ENCODE measurements at regions not wholly inside any gene's neighbourhood (a gene's known extent, or its start where the extent isn't known, plus 50 kb on each side); places are given as distances from the start of the nearest gene placed in this dataset.
"Not testable (repeated sequence)": the region's sequence is repeated elsewhere in the genome, so short reads cannot be mapped to it uniquely, and the experiment has no call there.

- DNase-seq (ENCODE audit: low spot score) = no peak
Observed at GRCh38 chr10:124242791-124243190, 149.4 kb upstream of the CHST15 start.

- no peak for DNase-seq (ENCODE audit: low spot score)
Observed at GRCh38 chr10:124242365-124242764, 149.0 kb upstream of the CHST15 start.

- DNase-seq (ENCODE audit: low spot score) = not testable (repeated sequence)
Observed at GRCh38 chr10:124241510-124241909, 148.1 kb upstream of the CHST15 start.

GRCh38 chr10:124240839-124241291 lies 147.5 kb upstream of the CHST15 start:
- no peak for DNase-seq (ENCODE audit: low spot score)

- DNase-seq (ENCODE audit: low spot score) = no peak
Observed at GRCh38 chr10:124239696-124240095, 146.3 kb upstream of the CHST15 start.

- DNase-seq (ENCODE audit: low spot score) = no peak
Observed at GRCh38 chr10:124239134-124239533, 145.7 kb upstream of the CHST15 start.

- no peak for DNase-seq (ENCODE audit: low spot score)
Observed at GRCh38 chr10:124238367-124238766, 145.0 kb upstream of the CHST15 start.

- DNase-seq (ENCODE audit: low spot score) = no peak
Observed at GRCh38 chr10:124237282-124237961, 144.0 kb upstream of the CHST15 start.

- DNase-seq (ENCODE audit: low spot score) = no peak
Observed at GRCh38 chr10:124236816-124237215, 143.4 kb upstream of the CHST15 start.

GRCh38 chr10:124236136-124236535 lies 142.7 kb upstream of the CHST15 start:
- no peak for DNase-seq (ENCODE audit: low spot score)

- DNase-seq (ENCODE audit: low spot score) = no peak
Observed at GRCh38 chr10:124235232-124235631, 141.8 kb upstream of the CHST15 start.

GRCh38 chr10:124233546-124234138 lies 140.2 kb upstream of the CHST15 start:
- no peak for DNase-seq (ENCODE audit: low spot score)

- DNase-seq (ENCODE audit: low spot score) = no peak
Observed at GRCh38 chr10:124232686-124233545, 139.5 kb upstream of the CHST15 start.

GRCh38 chr10:124231168-124232155 lies 138.1 kb upstream of the CHST15 start:
- DNase-seq (ENCODE audit: low spot score) = no peak

GRCh38 chr10:124230635-124231167 lies 137.3 kb upstream of the CHST15 start:
- DNase-seq (ENCODE audit: low spot score) = no peak

- DNase-seq (ENCODE audit: low spot score) = no peak
Observed at GRCh38 chr10:124229989-124230634, 136.7 kb upstream of the CHST15 start.

- no peak for DNase-seq (ENCODE audit: low spot score)
Observed at GRCh38 chr10:124229201-124229988, 136.0 kb upstream of the CHST15 start.

GRCh38 chr10:124228471-124228870 lies 135.1 kb upstream of the CHST15 start:
- DNase-seq (ENCODE audit: low spot score) = no peak

- no peak for DNase-seq (ENCODE audit: low spot score)
Observed at GRCh38 chr10:124227988-124228387, 134.6 kb upstream of the CHST15 start.
